Gastrocnemius medialis (tissue), 4 donors: ENCODE measurements at regions not wholly inside any gene's neighbourhood (a gene's known extent, or its start where the extent isn't known, plus 50 kb on each side); places are given as distances from the start of the nearest gene placed in this dataset.
"Not testable (repeated sequence)": the region's sequence is repeated elsewhere in the genome, so short reads cannot be mapped to it uniquely, and the experiment has no call there.

ENCODE experiments used
- ATAC-seq, 2 donors: fragments of 150-250 bp; one replicate each; pipeline ENCODE4 v1.9.1; 2016
- DNase-seq, 2 donors: peaks; one replicate each; pipeline ENCODE4 v3.0.0-alpha.2; 2019
- H3K27ac ChIP-seq, 4 donors: fragments of 200-600 bp; sonication (generic); 1 replicate in 1 of 4; 2 replicates in 3 of 4; pipeline ENCODE4 v1.5.1; 2016 to 2018; ENCODE audit warnings: mild to moderate bottlenecking in 2 of 4, moderate library complexity in 1 of 4
- H3K27me3 ChIP-seq, 3 donors: fragments of 200-600 bp; sonication (generic) in 2 of 3; 1 replicate in 1 of 3; 2 replicates in 2 of 3; pipeline versions ENCODE4 v1.5.1 to v1.6.0; 2016 to 2019; ENCODE audit warnings: mild to moderate bottlenecking in 1 of 3, moderate library complexity in 1 of 3
- H3K36me3 ChIP-seq, 2 donors: fragments of 200-600 bp; sonication (generic) in 1 of 2; one replicate each; pipeline ENCODE4 v1.5.1; 2017 to 2018
- H3K4me1 ChIP-seq, 2 donors: fragments of 200-600 bp; sonication (generic) in 1 of 2; one replicate each; pipeline ENCODE4 v1.5.1; 2016 to 2017; ENCODE audit warnings: mild to moderate bottlenecking in 2 of 2
- H3K4me3 ChIP-seq, 4 donors: fragments of 200-600 bp; sonication (generic) in 3 of 4; 1 replicate in 1 of 4; 2 replicates in 3 of 4; pipeline ENCODE4 v1.5.1; 2016 to 2019; ENCODE audit warnings: mild to moderate bottlenecking in 2 of 4
- H3K9me3 ChIP-seq, 3 donors: fragments of 200-600 bp; sonication (generic) in 2 of 3; 1 replicate in 1 of 3; 2 replicates in 2 of 3; pipeline ENCODE4 v1.5.1; 2016 to 2019
- POLR2A ChIP-seq, 2 donors: fragments of 450-650 bp; IDR thresholded peaks; one replicate each; pipeline ENCODE4 v1.6.1; 2017; ENCODE audit warnings: antibody characterized with exemption in 2 of 2, mild to moderate bottlenecking in 2 of 2, moderate library complexity in 2 of 2
- in situ Hi-C, 4 donors: fragments of 200-750 bp; cut with MboI; loops; one replicate each; pipeline versions ENCODE4 v1.15.0 to v1.8.0; 2017; ENCODE audit warnings: low sequenced_read_pairs in 4 of 4
- intact Hi-C: fragments of 100-400 bp; cut with DNase I; formaldehyde crosslinking; loops from one replicate; pipeline ENCODE4 v1.15.1; 2023; ENCODE audit warnings: low total_unique reads
- TF ChIP-seq, protein P1 (sequence below), 5 experiments: fragments of 450-650 bp in 3 of 5; fragments of 200-600 bp in 2 of 5; sonication (generic) in 2 of 5; IDR thresholded peaks in 4 of 5; conservative IDR thresholded peaks in 1 of 5; 1 replicate in 4 of 5; 2 replicates in 1 of 5; pipeline ENCODE4 v1.5.1; 2016 to 2019; ENCODE audit warnings: antibody characterized with exemption in 5 of 5, mild to moderate bottlenecking in 3 of 5, moderate library complexity in 3 of 5

DNA sequence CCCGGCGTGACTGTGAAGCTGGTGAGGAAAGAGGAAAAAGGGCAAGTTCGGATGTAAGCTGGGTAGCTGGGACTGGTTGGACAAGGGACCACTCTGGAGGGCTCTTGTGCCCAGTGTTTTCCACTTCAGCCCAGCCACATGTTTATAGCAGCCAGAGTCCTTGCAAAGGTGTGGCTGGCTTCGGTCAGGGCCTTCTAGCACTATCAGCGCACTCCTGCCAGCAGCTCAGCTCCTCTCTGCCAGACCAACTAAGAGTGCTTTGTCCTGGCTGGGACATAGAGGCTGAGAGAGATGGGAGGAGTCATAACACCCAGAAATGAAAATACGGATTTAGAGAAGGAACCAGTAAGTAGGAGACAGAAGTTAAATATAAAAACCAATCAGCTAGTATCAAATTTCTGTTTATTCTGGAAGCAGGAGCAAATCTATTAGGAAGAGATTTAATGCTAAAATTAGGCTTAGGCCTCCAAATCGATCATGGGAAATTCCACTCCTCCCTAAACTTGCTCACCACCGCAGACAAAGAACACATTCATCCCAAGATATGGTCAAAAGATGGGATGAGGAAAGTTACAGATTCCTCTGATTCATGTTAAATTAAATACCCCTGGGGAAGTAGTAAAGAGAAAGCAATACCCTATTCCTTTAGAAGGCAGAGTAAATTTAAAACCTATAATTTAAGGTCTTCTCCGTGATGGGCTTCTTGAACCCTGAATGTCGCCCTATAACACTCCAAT, 135.0 kb downstream of the RALA start:
- H3K27ac ChIP-seq: no peak overlapping the region
- no peak overlapping the region for H3K4me3 ChIP-seq
- no peaks in the 10 kb centered on the region for H3K9me3 ChIP-seq
- TF ChIP-seq, protein P1, sequence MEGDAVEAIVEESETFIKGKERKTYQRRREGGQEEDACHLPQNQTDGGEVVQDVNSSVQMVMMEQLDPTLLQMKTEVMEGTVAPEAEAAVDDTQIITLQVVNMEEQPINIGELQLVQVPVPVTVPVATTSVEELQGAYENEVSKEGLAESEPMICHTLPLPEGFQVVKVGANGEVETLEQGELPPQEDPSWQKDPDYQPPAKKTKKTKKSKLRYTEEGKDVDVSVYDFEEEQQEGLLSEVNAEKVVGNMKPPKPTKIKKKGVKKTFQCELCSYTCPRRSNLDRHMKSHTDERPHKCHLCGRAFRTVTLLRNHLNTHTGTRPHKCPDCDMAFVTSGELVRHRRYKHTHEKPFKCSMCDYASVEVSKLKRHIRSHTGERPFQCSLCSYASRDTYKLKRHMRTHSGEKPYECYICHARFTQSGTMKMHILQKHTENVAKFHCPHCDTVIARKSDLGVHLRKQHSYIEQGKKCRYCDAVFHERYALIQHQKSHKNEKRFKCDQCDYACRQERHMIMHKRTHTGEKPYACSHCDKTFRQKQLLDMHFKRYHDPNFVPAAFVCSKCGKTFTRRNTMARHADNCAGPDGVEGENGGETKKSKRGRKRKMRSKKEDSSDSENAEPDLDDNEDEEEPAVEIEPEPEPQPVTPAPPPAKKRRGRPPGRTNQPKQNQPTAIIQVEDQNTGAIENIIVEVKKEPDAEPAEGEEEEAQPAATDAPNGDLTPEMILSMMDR (IDR thresholded peaks at IDR 0.05 in 4 of 5, conservative IDR thresholded peaks at IDR 0.05 in 1 of 5): no peak
- no peak for TF ChIP-seq POLR2A (IDR thresholded peaks at IDR 0.05)
- DNase-seq (no peak), ATAC-seq (no peak)
- no peaks in the 10 kb centered on the region for H3K27me3 ChIP-seq
- in situ Hi-C loops: no loop called here
- intact Hi-C loops: no loop called here
- H3K4me1 ChIP-seq: no peaks in the 10 kb centered on the region
- H3K36me3 ChIP-seq: no peaks in the 10 kb centered on the region

DNA sequence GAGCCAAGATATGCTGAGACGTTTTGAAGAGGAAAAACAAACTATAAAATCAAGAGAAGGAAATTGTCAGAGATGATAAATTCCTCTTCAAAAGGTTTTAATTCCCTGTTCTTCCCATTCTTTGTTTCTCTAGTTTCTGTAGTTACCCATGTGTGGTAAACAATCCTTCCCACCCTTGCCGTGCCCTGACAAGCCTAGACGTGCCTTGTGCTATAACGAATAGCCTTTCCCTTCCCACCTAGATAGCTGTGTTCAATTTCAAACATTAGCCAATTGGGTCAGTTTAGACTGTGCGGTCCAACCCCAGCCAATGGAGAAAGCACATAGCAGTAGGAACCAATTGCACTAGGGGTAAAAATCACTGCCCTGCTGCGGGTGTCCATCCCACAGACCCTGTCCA, 138.1 kb downstream of the RALA start:
- H3K4me1 ChIP-seq: no peaks in the 10 kb centered on the region
- ATAC-seq (no peak), DNase-seq (no peak)
- intact Hi-C loops: no loop called here
- TF ChIP-seq, protein P1 (IDR thresholded peaks at IDR 0.05 in 4 of 5, conservative IDR thresholded peaks at IDR 0.05 in 1 of 5): no peak
- no peak for TF ChIP-seq POLR2A (IDR thresholded peaks at IDR 0.05)
- in situ Hi-C loops: no loop called here
- H3K27me3 ChIP-seq: no peaks in the 10 kb centered on the region
- H3K36me3 ChIP-seq: no peaks in the 10 kb centered on the region
- H3K9me3 ChIP-seq: no peaks in the 10 kb centered on the region
- no peak overlapping the region for H3K27ac ChIP-seq
- H3K4me3 ChIP-seq: no peak overlapping the region

DNA sequence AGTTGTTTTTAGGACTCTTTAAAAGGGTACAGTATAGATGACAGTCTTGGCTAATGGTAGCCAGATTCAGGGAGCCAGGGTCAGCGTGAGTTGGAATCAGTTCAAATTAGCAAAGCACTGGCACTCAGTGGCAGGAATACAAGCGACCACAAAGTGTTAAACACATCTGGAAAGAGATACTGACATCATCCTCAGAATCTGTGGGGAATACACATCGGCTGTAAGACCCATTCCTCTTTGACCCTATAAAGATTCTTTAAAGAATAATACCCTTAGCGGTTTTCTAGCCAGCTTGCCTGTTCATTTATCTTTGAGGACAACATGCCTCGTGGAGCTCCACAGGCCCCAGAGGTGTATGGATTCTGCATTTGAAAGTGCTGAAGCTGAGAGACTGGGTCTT, 139.1 kb downstream of the RALA start:
- H3K4me3 ChIP-seq, ATAC-seq, H3K27me3 ChIP-seq, H3K36me3 ChIP-seq, DNase-seq, H3K4me1 ChIP-seq, H3K9me3 ChIP-seq, H3K27ac ChIP-seq, intact Hi-C loops, in situ Hi-C loops: not testable (repeated sequence)

DNA sequence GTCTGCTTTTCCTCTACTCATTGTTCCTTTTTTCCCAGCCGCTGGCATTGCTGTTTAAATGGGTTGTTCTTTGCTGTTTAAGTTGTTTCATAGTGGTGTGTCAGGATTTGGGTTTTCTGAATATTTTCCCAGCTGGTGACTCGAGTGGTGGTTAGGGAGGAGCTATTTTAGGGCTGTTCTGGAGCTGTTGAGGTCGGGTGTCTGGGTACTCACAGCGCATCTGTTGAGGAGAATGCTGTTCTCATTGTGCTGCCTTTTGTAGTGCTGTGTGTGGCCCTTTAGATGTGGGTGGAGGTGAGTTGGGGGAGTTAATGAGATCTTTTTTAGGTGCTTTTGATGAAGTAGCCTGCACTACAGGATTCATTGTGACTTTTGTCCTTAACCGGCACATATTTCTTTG, 139.5 kb downstream of the RALA start:
- H3K9me3 ChIP-seq, intact Hi-C loops, H3K4me3 ChIP-seq, in situ Hi-C loops, H3K27me3 ChIP-seq, DNase-seq, H3K4me1 ChIP-seq, H3K27ac ChIP-seq, ATAC-seq, H3K36me3 ChIP-seq: not testable (repeated sequence)

DNA sequence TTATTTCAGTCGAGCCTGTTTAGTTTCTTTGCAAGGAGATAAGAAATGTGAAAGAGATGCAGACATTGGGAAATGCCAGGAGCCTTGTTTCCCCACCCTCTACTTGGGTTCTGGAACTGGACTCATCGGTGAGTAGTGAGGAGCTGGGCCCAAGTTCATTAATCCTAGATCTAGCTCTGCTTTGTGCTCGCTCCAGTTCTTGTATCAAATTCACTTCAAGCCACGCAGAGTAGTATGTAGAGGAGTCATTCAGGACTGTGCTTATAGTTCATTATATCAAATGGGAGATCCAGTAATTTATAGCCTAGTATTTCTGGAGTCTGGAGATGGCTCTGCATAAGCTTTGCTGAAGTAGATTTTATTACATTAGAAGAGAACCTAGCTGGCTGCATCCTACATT, 142.5 kb downstream of the RALA start:
- DNase-seq, intact Hi-C loops, H3K4me1 ChIP-seq, in situ Hi-C loops, ATAC-seq, H3K27ac ChIP-seq, H3K27me3 ChIP-seq, H3K4me3 ChIP-seq, H3K9me3 ChIP-seq, H3K36me3 ChIP-seq: not testable (repeated sequence)

DNA sequence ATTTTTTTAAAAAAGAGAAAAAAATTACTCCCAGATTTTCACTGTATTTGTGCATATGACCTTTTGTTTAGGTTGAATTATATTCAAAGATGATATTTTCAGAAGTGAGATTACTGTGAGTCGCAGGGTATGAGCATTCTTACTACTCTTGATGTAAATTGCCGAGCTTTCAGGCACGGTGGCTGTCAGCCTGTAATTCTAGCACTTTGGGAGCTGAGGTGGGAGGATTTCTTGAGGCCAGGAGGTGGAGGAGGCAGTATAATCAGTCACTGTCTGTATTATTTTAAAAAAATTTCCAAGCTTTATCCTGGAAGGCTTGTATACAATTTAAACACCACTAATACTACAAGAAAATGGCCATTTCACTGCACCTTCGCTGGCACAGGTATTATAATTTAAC, 145.1 kb downstream of the RALA start:
- in situ Hi-C loops, H3K36me3 ChIP-seq, intact Hi-C loops, DNase-seq, H3K27me3 ChIP-seq, H3K9me3 ChIP-seq, H3K27ac ChIP-seq, H3K4me1 ChIP-seq, H3K4me3 ChIP-seq, ATAC-seq: not testable (repeated sequence)

DNA sequence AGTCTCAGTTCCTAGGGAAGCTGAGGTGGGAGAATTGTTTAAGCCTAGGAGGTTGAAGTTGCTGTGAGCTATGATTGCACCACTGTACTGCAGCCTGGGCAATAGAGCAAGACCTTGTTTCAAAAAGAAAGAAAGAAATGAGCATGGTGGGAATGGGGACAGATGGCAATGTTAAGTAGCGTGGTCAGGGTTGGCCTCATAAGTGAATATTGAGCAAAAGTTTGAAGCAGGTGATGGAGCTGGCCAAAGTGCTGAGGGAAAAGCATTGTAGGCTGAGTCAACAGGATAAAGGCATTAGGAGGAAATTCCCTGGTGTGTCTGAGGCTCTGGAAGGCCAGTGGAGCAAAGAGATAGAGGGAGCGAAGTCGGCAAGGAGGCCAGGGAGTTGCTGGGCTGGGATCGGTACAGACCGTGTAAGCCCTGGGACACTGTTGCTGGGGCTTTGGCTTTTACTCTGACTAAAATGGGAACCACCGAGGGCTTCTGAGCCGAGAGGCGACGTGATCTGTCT, 151.0 kb downstream of the RALA start:
- ATAC-seq, intact Hi-C loops, H3K36me3 ChIP-seq, in situ Hi-C loops, H3K9me3 ChIP-seq, H3K4me1 ChIP-seq, H3K27me3 ChIP-seq, DNase-seq, H3K27ac ChIP-seq, H3K4me3 ChIP-seq: not testable (repeated sequence)

DNA sequence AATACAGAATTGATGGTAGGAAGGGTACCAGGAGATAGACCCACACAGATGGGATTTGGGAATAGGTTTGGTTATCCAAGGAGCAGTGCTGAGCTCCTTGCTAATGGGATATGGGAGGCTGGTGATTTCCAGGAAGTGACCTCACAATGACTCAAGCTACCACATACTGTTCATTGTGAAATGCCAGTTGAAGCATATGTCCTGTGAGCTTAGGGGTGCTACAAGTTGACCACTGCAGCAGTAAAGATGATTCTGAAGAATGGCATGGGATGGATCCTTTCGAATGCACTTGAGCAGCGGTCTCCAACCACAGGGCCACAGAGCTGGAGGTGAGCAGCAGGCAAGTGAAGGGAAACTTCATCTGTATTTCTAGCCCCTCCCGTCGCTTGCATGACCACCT, 158.2 kb downstream of the RALA start:
- H3K27ac ChIP-seq, in situ Hi-C loops, H3K27me3 ChIP-seq, H3K4me1 ChIP-seq, H3K36me3 ChIP-seq, intact Hi-C loops, ATAC-seq, DNase-seq, H3K4me3 ChIP-seq, H3K9me3 ChIP-seq: not testable (repeated sequence)

DNA sequence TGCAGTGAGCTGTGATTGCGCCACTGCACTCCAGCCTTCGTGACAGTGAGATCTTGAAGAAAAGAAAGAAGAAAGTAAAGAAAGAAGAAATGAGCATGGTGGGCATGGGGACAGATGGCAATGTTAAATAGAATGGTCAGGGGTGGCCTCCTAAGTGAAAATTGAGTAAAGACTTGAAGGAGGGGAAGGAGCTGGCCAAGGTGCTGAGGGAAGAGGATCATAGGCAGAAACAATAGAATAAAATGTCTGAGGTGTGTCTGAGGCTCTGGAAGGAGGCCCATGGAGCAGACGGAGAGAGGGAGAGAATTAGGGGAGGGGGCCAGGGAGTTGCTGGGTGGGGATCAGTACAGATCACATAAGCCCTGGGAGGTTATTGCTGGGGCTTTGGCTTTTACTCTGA, 163.1 kb downstream of the RALA start:
- intact Hi-C loops, H3K4me3 ChIP-seq, H3K4me1 ChIP-seq, ATAC-seq, DNase-seq, H3K27me3 ChIP-seq, H3K36me3 ChIP-seq, H3K9me3 ChIP-seq, H3K27ac ChIP-seq, in situ Hi-C loops: not testable (repeated sequence)

DNA sequence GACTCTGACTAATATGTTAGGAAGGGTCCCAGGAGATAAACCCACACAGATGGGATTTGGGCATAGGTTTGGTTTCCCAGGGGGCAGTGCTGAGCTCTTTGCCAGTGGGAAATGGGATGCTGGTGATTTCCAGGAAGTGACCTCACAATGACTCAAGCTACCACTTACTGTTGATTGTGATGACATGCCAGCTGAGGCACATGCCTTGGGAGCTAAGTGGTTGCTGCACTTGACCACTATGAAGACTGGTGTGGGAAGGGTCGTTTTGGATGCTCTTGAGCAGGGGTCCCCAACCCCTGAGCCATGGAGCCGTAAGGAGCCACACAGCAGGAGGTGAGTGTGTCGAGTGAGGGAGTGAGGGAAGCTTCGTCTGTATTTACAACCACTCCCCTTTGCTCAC, 159.0 kb upstream of the CDK13 start:
- H3K4me1 ChIP-seq, ATAC-seq, H3K27me3 ChIP-seq, H3K9me3 ChIP-seq, in situ Hi-C loops, H3K36me3 ChIP-seq, H3K4me3 ChIP-seq, DNase-seq, H3K27ac ChIP-seq, intact Hi-C loops: not testable (repeated sequence)
